ENCODE measurements at regions not wholly inside any gene's neighbourhood (a gene's known extent, or its start where the extent isn't known, plus 50 kb on each side); places are given as distances from the start of the nearest gene placed in this dataset.
"Not testable (repeated sequence)": the region's sequence is repeated elsewhere in the genome, so short reads cannot be mapped to it uniquely, and the experiment has no call there.

- TF ChIP-seq CTCF (IDR thresholded peaks at IDR 0.05; ENCODE audit: insufficient read depth, low read length), result no peak
- DNase-seq (ENCODE audit: low read depth), result no peak
- H3K4me3 ChIP-seq (ENCODE audit: low read depth, low read length), result no peak overlapping the region
Observed at GRCh38 chr5:119694284-119694683, 64.9 kb downstream of the FAM170A start.

GRCh38 chr5:119706049-119706448 lies 76.7 kb downstream of the FAM170A start:
- H3K4me3 ChIP-seq (ENCODE audit: low read depth, low read length), result no peak overlapping the region
- no peak for DNase-seq (ENCODE audit: low read depth)
- TF ChIP-seq CTCF (IDR thresholded peaks at IDR 0.05; ENCODE audit: insufficient read depth, low read length), result no peak

- no peak for TF ChIP-seq CTCF (IDR thresholded peaks at IDR 0.05; ENCODE audit: insufficient read depth, low read length)
- no peak overlapping the region for H3K4me3 ChIP-seq (ENCODE audit: low read depth, low read length)
- no peak for DNase-seq (ENCODE audit: low read depth)
Observed at GRCh38 chr5:119708076-119708790, 78.9 kb downstream of the FAM170A start.

- no peak for DNase-seq (ENCODE audit: low read depth)
- TF ChIP-seq CTCF (IDR thresholded peaks at IDR 0.05; ENCODE audit: insufficient read depth, low read length), result no peak
- no peak overlapping the region for H3K4me3 ChIP-seq (ENCODE audit: low read depth, low read length)
Observed at GRCh38 chr5:119721775-119722174, 92.4 kb downstream of the FAM170A start.

GRCh38 chr5:119725291-119725690 lies 95.9 kb downstream of the FAM170A start:
- not testable (repeated sequence) for DNase-seq (ENCODE audit: low read depth)

GRCh38 chr5:119726544-119726943 lies 97.2 kb downstream of the FAM170A start:
- no peak for TF ChIP-seq CTCF (IDR thresholded peaks at IDR 0.05; ENCODE audit: insufficient read depth, low read length)

More at GRCh38 chr5:119725291-119725690, 95.9 kb downstream of the FAM170A start:
- H3K4me3 ChIP-seq (ENCODE audit: low read depth, low read length), result not testable (repeated sequence)

GRCh38 chr5:119740225-119740624 lies 110.9 kb downstream of the FAM170A start:
- H3K4me3 ChIP-seq (ENCODE audit: low read depth, low read length), result no peak overlapping the region
- no peak for TF ChIP-seq CTCF (IDR thresholded peaks at IDR 0.05; ENCODE audit: insufficient read depth, low read length)
- no peak for DNase-seq (ENCODE audit: low read depth)

More at GRCh38 chr5:119726544-119726943, 97.2 kb downstream of the FAM170A start:
- no peak overlapping the region for H3K4me3 ChIP-seq (ENCODE audit: low read depth, low read length)
- DNase-seq (ENCODE audit: low read depth), result no peak

Measured in fibroblast of the aortic adventitia (primary cell).